GM19463 (cell line): ENCODE measurements at regions not wholly inside any gene's neighbourhood (a gene's known extent, or its start where the extent isn't known, plus 50 kb on each side); places are given as distances from the start of the nearest gene placed in this dataset.
"Not testable (repeated sequence)": the region's sequence is repeated elsewhere in the genome, so short reads cannot be mapped to it uniquely, and the experiment has no call there.

Experiments
- ATAC-seq: cut with Tn5 transposase; IDR thresholded peaks from one replicate; pipeline ENCODE4 v1.9.1; 2021; ENCODE audit warnings: mild to moderate bottlenecking, moderate library complexity; ENCODE audit not compliant: unreplicated experiment

DNA sequence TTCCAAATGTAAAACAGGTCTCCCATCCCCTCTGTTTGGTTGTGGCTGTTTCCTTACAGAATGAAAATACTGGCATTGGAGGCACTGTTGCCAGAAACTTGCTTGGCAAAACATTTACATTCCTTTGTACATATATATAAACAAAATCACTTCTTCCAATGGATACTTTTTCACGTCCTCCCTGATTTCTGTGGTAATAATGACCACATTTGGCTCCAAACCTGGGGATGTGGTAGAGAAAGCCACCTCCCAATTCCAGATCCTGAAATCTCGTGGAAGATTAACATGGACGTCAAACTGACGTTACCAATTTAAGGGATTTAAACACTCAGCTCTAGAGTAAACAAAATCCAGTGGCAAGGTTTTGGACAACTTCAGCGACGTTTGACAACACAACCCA is 370.8 kb upstream of the ZFHX3 start:
- no peak for ATAC-seq

- ATAC-seq = no peak
Measured at GRCh38 chr16:73418051-73418450, 370.1 kb upstream of the ZFHX3 start.

GRCh38 chr16:73415286-73415685 is 367.4 kb upstream of the ZFHX3 start:
- no peak for ATAC-seq

GRCh38 chr16:73414638-73415037 is 366.7 kb upstream of the ZFHX3 start:
- ATAC-seq = no peak

GRCh38 chr16:73413830-73414190 is 365.9 kb upstream of the ZFHX3 start:
- no peak for ATAC-seq

DNA sequence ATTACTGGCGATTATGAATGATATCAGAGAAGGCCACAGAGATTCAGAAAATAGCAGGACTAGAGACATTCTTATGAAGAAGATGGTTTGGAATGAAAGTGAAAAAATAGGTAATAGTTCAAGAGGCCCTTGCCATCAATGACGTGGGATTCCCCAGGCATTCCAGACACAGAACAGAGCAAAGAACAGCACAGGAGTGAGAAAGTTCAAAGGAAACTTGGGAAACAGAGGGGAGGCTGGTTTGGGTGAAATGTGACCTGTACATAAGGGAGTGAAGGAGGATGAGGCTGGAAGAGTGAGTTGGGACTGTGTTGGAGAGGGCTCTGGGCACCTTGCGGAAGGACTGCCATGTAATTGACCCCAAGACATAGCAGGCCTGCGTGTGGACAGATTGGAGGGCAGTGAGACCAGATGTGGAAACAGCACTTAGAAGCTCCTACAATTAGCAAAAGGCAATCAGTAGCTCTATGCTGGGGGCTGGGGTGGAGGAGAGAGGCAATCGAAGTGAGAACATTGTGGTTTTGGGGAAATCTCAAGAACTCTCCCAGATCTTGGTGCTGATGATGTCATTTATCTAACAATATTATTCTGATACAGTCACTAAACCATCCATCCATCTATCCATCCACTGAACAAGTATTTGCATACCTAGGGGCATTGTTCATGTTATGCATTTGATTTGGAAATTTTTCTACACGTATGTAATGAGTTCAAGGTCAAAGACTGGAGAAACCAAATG is 365.3 kb upstream of the ZFHX3 start:
- ATAC-seq = no peak

GRCh38 chr16:73412416-73412815 is 364.5 kb upstream of the ZFHX3 start:
- no peak for ATAC-seq

- ATAC-seq = no peak
Measured at GRCh38 chr16:73408716-73409115, 360.8 kb upstream of the ZFHX3 start.

DNA sequence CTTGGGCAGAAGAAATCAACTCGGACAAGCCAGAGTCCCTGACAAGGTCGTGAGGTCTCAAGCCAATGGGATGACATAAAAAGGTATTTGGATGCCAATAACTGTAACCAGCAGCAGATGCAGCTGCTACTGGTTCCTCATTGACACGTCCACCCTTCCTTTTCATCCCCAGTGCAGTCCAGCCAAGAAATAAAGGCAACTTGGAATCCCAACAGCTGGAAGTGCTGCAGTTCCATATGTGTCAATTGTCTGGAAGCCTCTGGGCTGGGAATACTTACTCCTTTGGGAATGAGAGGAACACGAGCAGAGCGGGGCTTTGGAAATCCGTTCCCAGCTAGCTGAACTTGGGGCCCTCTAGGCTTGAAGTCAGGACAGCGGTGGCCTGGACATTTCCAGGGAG is 360.4 kb upstream of the ZFHX3 start:
- ATAC-seq = no peak

GRCh38 chr16:73405851-73406250 is 357.9 kb upstream of the ZFHX3 start:
- ATAC-seq = no peak

- no peak for ATAC-seq
Measured at GRCh38 chr16:73404001-73404400, 356.1 kb upstream of the ZFHX3 start.

DNA sequence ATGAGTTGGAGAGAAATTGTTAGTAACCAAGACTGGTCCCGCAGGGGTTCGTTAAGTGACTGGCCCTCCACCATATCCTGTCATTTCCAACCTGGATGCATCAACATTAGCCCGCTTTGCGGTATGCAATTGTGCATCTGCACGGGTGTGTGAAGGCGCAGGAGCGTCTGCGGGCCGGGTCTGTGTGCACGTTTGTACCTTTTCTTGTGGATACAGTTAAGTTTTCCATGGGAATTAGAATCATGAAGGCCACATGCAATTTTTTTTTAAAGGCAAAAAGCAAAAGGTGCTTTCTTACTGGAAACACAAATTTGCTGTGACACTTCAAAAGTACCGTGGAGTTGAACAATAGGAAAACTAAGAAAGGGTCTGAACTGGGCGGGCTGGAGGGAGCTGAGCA is 355.4 kb upstream of the ZFHX3 start:
- no peak for ATAC-seq

DNA sequence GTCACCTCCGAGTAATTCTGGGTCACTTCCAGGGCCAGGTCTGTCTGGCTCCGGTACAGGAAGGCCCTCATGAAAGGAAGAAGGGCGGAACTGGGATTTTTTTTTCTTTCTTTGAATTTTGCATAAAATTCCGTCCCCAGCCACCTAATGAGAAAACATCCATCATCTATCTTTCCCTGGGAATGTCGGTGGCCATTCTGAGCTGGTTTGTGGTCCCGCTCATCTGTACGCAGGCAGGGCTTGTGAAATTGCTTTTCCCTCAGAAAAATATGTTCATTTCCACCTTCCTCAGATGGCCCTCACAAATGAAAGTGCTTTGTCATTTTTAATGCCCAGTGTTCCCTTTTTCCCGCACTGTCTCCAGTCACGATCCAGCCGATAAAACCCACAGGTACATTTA is 353.0 kb upstream of the ZFHX3 start:
- ATAC-seq = no peak

DNA sequence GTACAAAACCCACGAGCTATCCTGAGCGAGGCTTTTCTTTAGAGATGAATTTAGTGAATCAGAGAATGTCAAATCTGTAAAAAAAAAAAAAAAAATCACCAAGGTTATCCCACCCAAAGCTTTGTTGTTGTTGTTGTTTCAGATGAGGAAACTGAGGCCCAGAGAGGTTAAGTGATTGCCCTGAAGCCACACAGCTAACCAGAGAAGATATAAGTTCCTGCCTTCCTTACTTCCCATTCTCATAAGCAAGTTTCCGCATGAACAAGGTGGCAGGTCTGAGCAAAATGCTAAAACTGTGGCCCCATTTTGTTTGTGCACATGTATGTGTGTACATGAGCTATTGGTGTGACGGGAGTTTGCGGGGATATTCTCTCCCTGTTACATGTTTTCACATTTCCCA is 352.1 kb upstream of the ZFHX3 start:
- no peak for ATAC-seq

- no peak for ATAC-seq
Measured at GRCh38 chr16:73399486-73399885, 351.6 kb upstream of the ZFHX3 start.

GRCh38 chr16:73398604-73399003 is 350.7 kb upstream of the ZFHX3 start:
- not testable (repeated sequence) for ATAC-seq

DNA sequence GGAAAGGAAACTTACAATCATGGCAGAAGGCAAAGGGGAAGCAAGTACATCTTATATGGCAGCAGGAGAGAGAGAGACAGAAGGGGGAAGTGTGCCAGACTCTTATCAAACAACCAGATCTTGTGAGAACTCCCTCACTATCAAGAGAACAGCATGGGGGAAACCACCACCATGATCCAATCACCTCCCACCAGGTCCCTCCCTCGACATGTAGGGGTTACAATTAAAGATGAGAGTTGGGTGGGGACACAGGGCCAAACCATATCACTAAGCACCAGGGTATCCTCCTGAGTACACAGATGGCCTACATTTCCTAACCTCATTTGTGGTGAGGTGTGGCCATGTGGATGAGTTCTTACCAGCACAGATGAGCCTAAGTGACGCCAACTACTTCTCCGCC is 348.6 kb upstream of the ZFHX3 start:
- ATAC-seq = no peak

- no peak for ATAC-seq
Measured at GRCh38 chr16:73390936-73391335, 343.0 kb upstream of the ZFHX3 start.

DNA sequence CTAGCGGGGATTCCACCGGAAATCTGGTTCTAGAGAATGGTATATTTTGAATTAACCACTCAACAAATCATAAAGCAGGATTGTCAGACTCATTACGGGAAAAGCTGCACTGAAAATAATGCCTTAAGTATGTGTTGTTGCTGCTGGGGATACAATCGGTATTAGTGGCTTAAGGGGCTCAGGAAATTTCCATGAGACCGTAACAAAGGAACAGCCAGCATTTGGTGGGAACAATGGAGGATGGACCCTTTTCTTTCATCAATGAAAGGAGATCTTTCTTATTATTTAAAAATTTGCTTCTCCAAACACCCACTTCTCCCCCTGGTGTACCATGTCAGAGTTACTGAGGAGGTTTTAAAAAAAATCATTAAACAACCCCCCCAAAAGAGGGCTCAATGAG is 342.6 kb upstream of the ZFHX3 start:
- ATAC-seq = no peak

DNA sequence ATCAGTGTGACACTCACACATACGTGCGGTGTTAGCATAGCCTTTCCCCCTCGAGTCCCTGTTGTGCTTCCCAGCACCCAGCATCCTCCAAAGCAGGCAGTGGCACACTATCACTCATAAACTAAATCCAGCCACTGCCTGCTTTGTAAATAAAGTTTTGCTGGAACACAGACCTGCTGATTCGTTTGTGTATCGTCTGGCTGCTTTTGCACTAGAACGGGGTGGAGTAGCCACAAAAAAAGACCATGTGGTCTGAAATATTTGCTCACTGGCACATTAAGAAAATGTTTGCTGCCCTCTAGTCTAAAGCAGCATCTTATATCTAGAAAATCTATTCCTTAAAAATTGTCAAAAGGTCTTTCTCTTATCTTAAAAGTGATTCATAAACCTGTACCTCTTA is 341.2 kb upstream of the ZFHX3 start:
- ATAC-seq = no peak

- no peak for ATAC-seq
Measured at GRCh38 chr16:73387979-73388378, 340.1 kb upstream of the ZFHX3 start.

- no peak for ATAC-seq
Measured at GRCh38 chr16:73385696-73386095, 337.8 kb upstream of the ZFHX3 start.

- no peak for ATAC-seq
Measured at GRCh38 chr16:73384506-73385089, 336.7 kb upstream of the ZFHX3 start.
